HUES6 (cell line): ENCODE measurements at regions not wholly inside any gene's neighbourhood (a gene's known extent, or its start where the extent isn't known, plus 50 kb on each side); places are given as distances from the start of the nearest gene placed in this dataset.
"Not testable (repeated sequence)": the region's sequence is repeated elsewhere in the genome, so short reads cannot be mapped to it uniquely, and the experiment has no call there.

Experiments
- H3K27ac ChIP-seq: 2 replicates; pipeline ENCODE4 v1.7.0; 2013; ENCODE audit warnings: low read depth, mild to moderate bottlenecking, low read length, inconsistent platforms
- H3K27me3 ChIP-seq: 2 replicates; pipeline ENCODE4 v1.6.1; 2013; ENCODE audit warnings: low read length; ENCODE audit not compliant: control insufficient read depth, insufficient read depth
- H3K36me3 ChIP-seq: 2 replicates; pipeline ENCODE4 v1.6.1; 2013; ENCODE audit warnings: low read length; ENCODE audit not compliant: control insufficient read depth, insufficient read depth
- H3K4me1 ChIP-seq: 2 replicates; pipeline ENCODE4 v1.6.1; 2013; ENCODE audit warnings: low read length; ENCODE audit not compliant: control insufficient read depth, insufficient read depth
- H3K4me3 ChIP-seq: 2 replicates; pipeline ENCODE4 v1.5.1; 2013; ENCODE audit warnings: low read depth, low read length
- H3K9ac ChIP-seq: one replicate; pipeline ENCODE4 v1.6.1; 2013; ENCODE audit warnings: mild to moderate bottlenecking, low read length
- H3K9me3 ChIP-seq: 2 replicates; pipeline ENCODE4 v1.6.1; 2013; ENCODE audit warnings: low read depth, low read length; ENCODE audit not compliant: control insufficient read depth, insufficient read depth

DNA sequence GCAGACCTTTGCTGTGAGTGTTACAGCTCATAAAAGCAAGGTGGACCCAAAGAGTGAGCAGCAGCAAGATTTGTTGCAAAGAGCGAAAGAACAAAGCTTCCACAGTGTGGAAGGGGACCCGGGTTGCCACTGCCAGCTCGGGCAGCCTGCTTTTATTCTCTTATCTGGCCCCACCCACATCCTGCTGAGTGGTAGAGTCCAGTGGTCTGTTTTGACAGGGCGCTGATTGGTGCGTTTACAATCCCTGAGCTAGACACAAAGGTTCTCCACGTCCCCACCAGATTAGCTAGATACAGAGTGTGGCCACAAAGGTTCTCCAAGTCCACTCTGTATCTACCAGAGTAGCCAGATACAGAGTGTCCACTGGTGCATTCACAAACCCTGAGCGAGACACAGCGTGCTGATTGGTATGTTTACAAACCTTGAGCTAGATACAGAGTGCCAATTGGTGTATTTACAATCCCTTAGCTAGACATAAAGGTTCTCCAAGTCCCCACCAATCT, 86.2 kb upstream of the C15orf39 start:
- not testable (repeated sequence) for H3K9ac ChIP-seq, H3K4me3 ChIP-seq, H3K27me3 ChIP-seq, H3K4me1 ChIP-seq, H3K36me3 ChIP-seq, H3K9me3 ChIP-seq, H3K27ac ChIP-seq

DNA sequence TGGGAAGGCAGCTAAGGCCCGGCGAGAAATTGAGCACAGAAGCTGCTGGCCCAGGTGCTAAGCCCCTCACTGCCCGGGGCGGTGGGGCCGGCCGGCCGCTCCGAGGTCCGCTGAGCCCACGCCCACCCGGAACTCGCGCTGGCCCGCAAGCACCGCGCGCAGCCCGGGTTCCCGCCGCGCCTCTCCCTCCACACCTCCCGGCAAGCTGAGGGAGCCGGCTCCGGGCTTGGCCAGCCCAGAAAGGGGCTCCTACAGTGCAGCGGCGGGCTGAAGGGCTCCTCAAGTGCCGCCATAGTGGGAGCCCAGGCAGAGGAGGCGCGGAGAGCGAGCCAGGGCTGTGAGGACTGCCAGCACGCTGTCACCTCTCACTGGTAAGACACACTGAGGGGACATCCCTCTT, 85.5 kb upstream of the C15orf39 start:
- H3K27me3 ChIP-seq, H3K9ac ChIP-seq, H3K9me3 ChIP-seq, H3K4me1 ChIP-seq, H3K27ac ChIP-seq, H3K4me3 ChIP-seq, H3K36me3 ChIP-seq: not testable (repeated sequence)

GRCh38 chr15:75117993-75118392, 83.7 kb upstream of the C15orf39 start:
- H3K4me1 ChIP-seq, result no peaks in the 10 kb centered on the region
- H3K9me3 ChIP-seq, result peaks cover 3% of the 10 kb centered on the region
- H3K27ac ChIP-seq, result no peak overlapping the region
- no peak overlapping the region for H3K4me3 ChIP-seq
- no peaks in the 10 kb centered on the region for H3K36me3 ChIP-seq
- H3K27me3 ChIP-seq, result no peaks in the 10 kb centered on the region
- no peak overlapping the region for H3K9ac ChIP-seq

- not testable (repeated sequence) for H3K27me3 ChIP-seq, H3K36me3 ChIP-seq, H3K27ac ChIP-seq, H3K9me3 ChIP-seq, H3K9ac ChIP-seq, H3K4me1 ChIP-seq, H3K4me3 ChIP-seq
These were observed 82.4 kb upstream of the C15orf39 start for GRCh38 chr15:75119312-75119711.

- H3K27ac ChIP-seq, result no peak overlapping the region
- H3K9me3 ChIP-seq, result peaks cover under 1% of the 10 kb centered on the region; the same call in 1 of the 2 replicates
- H3K4me3 ChIP-seq, result no peak overlapping the region
- no peaks in the 10 kb centered on the region for H3K36me3 ChIP-seq
- H3K4me1 ChIP-seq, result no peaks in the 10 kb centered on the region; the same call in 1 of the 2 replicates
- no peaks in the 10 kb centered on the region for H3K27me3 ChIP-seq
- no peak overlapping the region for H3K9ac ChIP-seq
These were observed 80.2 kb upstream of the C15orf39 start for GRCh38 chr15:75121491-75121890.

DNA sequence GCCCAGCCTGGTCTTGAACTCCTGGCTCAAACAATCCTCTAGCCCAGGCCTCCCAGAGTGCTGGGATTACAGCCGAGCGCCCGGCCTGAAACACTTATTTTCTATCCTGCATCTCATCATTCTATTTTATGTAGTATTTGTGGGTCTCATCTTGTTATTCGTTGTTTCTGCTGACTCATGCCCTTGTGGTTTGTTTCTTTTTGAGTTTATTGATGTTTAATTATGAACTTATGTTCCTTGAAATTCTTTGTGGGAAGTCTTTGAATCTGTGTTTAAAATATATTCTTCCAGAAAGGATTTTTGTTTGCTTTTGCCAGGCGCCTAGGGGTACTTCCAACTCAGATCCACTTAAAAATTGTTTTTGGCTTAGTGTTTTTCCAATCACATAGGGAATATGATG, 78.3 kb upstream of the C15orf39 start:
- no peak overlapping the region for H3K27ac ChIP-seq
- no peaks in the 10 kb centered on the region; the same call in 1 of the 2 replicates for H3K4me1 ChIP-seq
- no peaks in the 10 kb centered on the region for H3K36me3 ChIP-seq
- no peaks in the 10 kb centered on the region for H3K27me3 ChIP-seq
- no peak overlapping the region for H3K4me3 ChIP-seq
- no peaks in the 10 kb centered on the region for H3K9me3 ChIP-seq
- no peak overlapping the region for H3K9ac ChIP-seq

- H3K9me3 ChIP-seq, H3K27ac ChIP-seq, H3K27me3 ChIP-seq, H3K4me1 ChIP-seq, H3K9ac ChIP-seq, H3K4me3 ChIP-seq, H3K36me3 ChIP-seq: not testable (repeated sequence)
These were observed 77.4 kb upstream of the C15orf39 start for GRCh38 chr15:75124278-75124677.

DNA sequence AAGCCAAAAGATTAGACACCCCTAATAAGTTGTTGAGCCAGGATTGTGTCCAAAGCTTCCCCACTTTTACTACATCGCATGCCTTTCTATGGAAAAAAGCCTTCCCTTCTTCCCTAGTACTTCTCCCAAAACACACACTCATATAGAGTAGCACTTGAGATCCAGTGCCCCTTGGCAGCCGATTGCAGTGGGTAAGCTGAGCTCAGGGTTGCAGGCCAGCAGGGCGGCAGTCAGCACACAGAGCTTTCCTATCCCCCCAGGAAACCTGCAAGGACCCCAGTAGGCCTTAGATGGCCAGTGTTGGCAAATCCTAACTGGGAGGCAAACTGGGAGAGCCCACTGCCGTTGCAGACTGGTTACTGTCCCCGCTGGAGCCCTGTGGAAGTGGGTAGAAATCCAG, 75.7 kb upstream of the C15orf39 start:
- Histone ChIP-seq H3K9ac (no peak overlapping the region), H3K27ac (no peak overlapping the region), H3K4me3 (no peak overlapping the region), H3K36me3 (no peaks in the 10 kb centered on the region), H3K9me3 (no peaks in the 10 kb centered on the region), H3K27me3 (no peaks in the 10 kb centered on the region), H3K4me1 (peaks cover 3% of the 10 kb centered on the region)

- H3K9ac ChIP-seq, result no peak overlapping the region
- no peak overlapping the region for H3K27ac ChIP-seq
- H3K9me3 ChIP-seq, result no peaks in the 10 kb centered on the region
- no peaks in the 10 kb centered on the region for H3K27me3 ChIP-seq
- H3K4me3 ChIP-seq, result no peak overlapping the region
- peaks cover 3% of the 10 kb centered on the region for H3K4me1 ChIP-seq
- no peaks in the 10 kb centered on the region for H3K36me3 ChIP-seq
These were observed 74.7 kb upstream of the C15orf39 start for GRCh38 chr15:75126864-75127580.

DNA sequence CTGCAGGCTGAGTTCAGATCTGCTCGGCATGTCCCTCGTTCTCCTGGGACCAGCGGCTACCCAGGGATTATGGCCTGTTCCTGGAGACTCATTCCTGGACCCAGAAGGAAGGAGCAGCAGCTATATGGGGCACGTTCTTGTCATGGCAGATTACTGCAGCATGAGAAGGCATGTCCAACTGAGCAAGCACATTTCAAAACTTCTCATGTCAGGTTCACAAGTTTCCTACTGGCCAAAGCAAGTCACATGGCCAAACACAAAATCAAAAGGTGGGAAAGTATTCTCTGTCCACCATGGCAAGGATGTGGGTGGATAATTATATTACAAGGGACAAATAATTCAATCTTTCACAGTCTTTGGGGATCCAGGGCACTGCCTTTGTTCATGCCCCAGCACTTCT, 71.9 kb upstream of the C15orf39 start:
- Histone ChIP-seq H3K27ac (no peak overlapping the region), H3K4me1 (peaks cover 3% of the 10 kb centered on the region; the same call in 1 of the 2 replicates), H3K9ac (no peak overlapping the region), H3K9me3 (no peaks in the 10 kb centered on the region), H3K27me3 (no peaks in the 10 kb centered on the region), H3K4me3 (no peak overlapping the region), H3K36me3 (no peaks in the 10 kb centered on the region)

DNA sequence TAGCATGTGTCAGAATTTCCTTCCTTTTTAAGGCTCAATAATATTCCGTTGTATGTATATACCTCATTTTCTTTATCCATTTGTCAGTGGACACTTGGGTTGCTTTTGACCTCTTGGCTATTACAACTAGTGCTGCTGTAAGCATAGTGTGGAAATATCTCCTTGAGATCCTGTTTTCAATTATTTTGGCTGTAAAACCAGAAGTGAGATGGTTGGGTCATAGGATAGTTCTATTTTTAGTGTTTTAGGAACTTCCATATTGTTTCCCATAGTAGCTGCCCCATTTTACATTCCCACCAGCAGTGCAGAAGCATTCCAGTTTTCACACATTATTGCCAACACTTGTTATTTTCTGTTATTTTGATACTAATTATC, 70.4 kb upstream of the C15orf39 start:
- Histone ChIP-seq H3K4me1 (peaks cover 3% of the 10 kb centered on the region; the same call in 1 of the 2 replicates), H3K27ac (no peak overlapping the region), H3K27me3 (no peaks in the 10 kb centered on the region), H3K9ac (no peak overlapping the region), H3K9me3 (no peaks in the 10 kb centered on the region), H3K4me3 (no peak overlapping the region), H3K36me3 (no peaks in the 10 kb centered on the region)
